ENCODE measurements at regions not wholly inside any gene's neighbourhood (a gene's known extent, or its start where the extent isn't known, plus 50 kb on each side); places are given as distances from the start of the nearest gene placed in this dataset.

GRCh38 chr5:114296191-114296590 lies 65.7 kb upstream of the KCNN2 start:
- Mint-ChIP-seq H3K9me3 (peaks cover 1% of the 10 kb centered on the region), H3K4me1 (ENCODE audit: low read depth) (no peaks in the 10 kb centered on the region), H3K4me3 (no peak overlapping the region), H3K27ac (no peak overlapping the region), H3K27me3 (ENCODE audit: low read depth) (no peaks in the 10 kb centered on the region), H3K36me3 (ENCODE audit: low read depth) (no peaks in the 10 kb centered on the region)
- DNase-seq: no peak
- CTCF ChIA-PET: no interaction called here
- intact Hi-C loops (cut with micrococcal nuclease): no loop called here

- CTCF ChIA-PET: no interaction called here
- H3K4me3 Mint-ChIP-seq: no peak overlapping the region
- no peak for DNase-seq
- no peak overlapping the region for H3K27ac Mint-ChIP-seq
- no peaks in the 10 kb centered on the region for H3K36me3 Mint-ChIP-seq (ENCODE audit: low read depth)
- no peaks in the 10 kb centered on the region for H3K4me1 Mint-ChIP-seq (ENCODE audit: low read depth)
- peaks cover 1% of the 10 kb centered on the region for H3K9me3 Mint-ChIP-seq
- H3K27me3 Mint-ChIP-seq (ENCODE audit: low read depth): no peaks in the 10 kb centered on the region
- intact Hi-C loops (cut with micrococcal nuclease): no loop called here
Observed at GRCh38 chr5:114297915-114298314, 64.0 kb upstream of the KCNN2 start.

GRCh38 chr5:114305402-114306207 lies 56.3 kb upstream of the KCNN2 start:
- DNase-seq: no peak
- no peaks in the 10 kb centered on the region for H3K27me3 Mint-ChIP-seq (ENCODE audit: low read depth)
- no peaks in the 10 kb centered on the region for H3K36me3 Mint-ChIP-seq (ENCODE audit: low read depth)
- intact Hi-C loops (cut with micrococcal nuclease): loop anchor here (5.0 to 10.0 kb wide), 2 partner anchors 628 to 691 kb away; no protein-coding TSS in a partner anchor
- CTCF ChIA-PET: no interaction called here
- no peak overlapping the region for H3K27ac Mint-ChIP-seq
- no peaks in the 10 kb centered on the region for H3K4me1 Mint-ChIP-seq (ENCODE audit: low read depth)
- H3K4me3 Mint-ChIP-seq: no peak overlapping the region
- peaks cover 1% of the 10 kb centered on the region for H3K9me3 Mint-ChIP-seq

- no peaks in the 10 kb centered on the region for H3K4me1 Mint-ChIP-seq (ENCODE audit: low read depth)
- no peak overlapping the region for H3K4me3 Mint-ChIP-seq
- intact Hi-C loops (cut with micrococcal nuclease): loop anchor here (5.0 to 10.0 kb wide), 2 partner anchors 631 to 693 kb away; no protein-coding TSS in a partner anchor
- H3K27ac Mint-ChIP-seq: no peak overlapping the region
- DNase-seq: no peak
- H3K9me3 Mint-ChIP-seq: no peaks in the 10 kb centered on the region
- no peaks in the 10 kb centered on the region for H3K27me3 Mint-ChIP-seq (ENCODE audit: low read depth)
- H3K36me3 Mint-ChIP-seq (ENCODE audit: low read depth): no peaks in the 10 kb centered on the region
- CTCF ChIA-PET: no interaction called here
Observed at GRCh38 chr5:114308017-114308416, 53.9 kb upstream of the KCNN2 start.

GRCh38 chr5:114308508-114308907 lies 53.4 kb upstream of the KCNN2 start:
- CTCF ChIA-PET: no interaction called here
- H3K27ac Mint-ChIP-seq: no peak overlapping the region

GRCh38 chr5:114310666-114311065 lies 51.2 kb upstream of the KCNN2 start:
- Mint-ChIP-seq H3K36me3 (ENCODE audit: low read depth) (no peaks in the 10 kb centered on the region), H3K27me3 (ENCODE audit: low read depth) (no peaks in the 10 kb centered on the region), H3K4me1 (ENCODE audit: low read depth) (no peaks in the 10 kb centered on the region), H3K27ac (no peak overlapping the region), H3K9me3 (no peaks in the 10 kb centered on the region), H3K4me3 (no peak overlapping the region)
- CTCF ChIA-PET: no interaction called here
- intact Hi-C loops (cut with micrococcal nuclease): no loop called here
- no peak for DNase-seq

More at GRCh38 chr5:114308508-114308907, 53.4 kb upstream of the KCNN2 start:
- H3K36me3 Mint-ChIP-seq (ENCODE audit: low read depth): no peaks in the 10 kb centered on the region
- no peak overlapping the region for H3K4me3 Mint-ChIP-seq
- no peaks in the 10 kb centered on the region for H3K27me3 Mint-ChIP-seq (ENCODE audit: low read depth)
- DNase-seq: no peak
- H3K9me3 Mint-ChIP-seq: no peaks in the 10 kb centered on the region
- H3K4me1 Mint-ChIP-seq (ENCODE audit: low read depth): no peaks in the 10 kb centered on the region
- intact Hi-C loops (cut with micrococcal nuclease): loop anchor here (5.0 to 10.0 kb wide), 2 partner anchors 631 to 694 kb away; no protein-coding TSS in a partner anchor

GRCh38 chr5:114311281-114311680 lies 50.6 kb upstream of the KCNN2 start:
- DNase-seq: no peak
- CTCF ChIA-PET: no interaction called here
- Mint-ChIP-seq H3K27ac (no peak overlapping the region), H3K4me3 (no peak overlapping the region), H3K27me3 (ENCODE audit: low read depth) (no peaks in the 10 kb centered on the region), H3K36me3 (ENCODE audit: low read depth) (no peaks in the 10 kb centered on the region), H3K4me1 (ENCODE audit: low read depth) (no peaks in the 10 kb centered on the region), H3K9me3 (no peaks in the 10 kb centered on the region)
- intact Hi-C loops (cut with micrococcal nuclease): no loop called here

GRCh38 chr5:114311968-114312367 lies 49.9 kb upstream of the KCNN2 start:
- no peaks in the 10 kb centered on the region for H3K4me1 Mint-ChIP-seq (ENCODE audit: low read depth)
- DNase-seq: no peak
- no peak overlapping the region for H3K4me3 Mint-ChIP-seq
- no peaks in the 10 kb centered on the region for H3K27me3 Mint-ChIP-seq (ENCODE audit: low read depth)
- intact Hi-C loops (cut with micrococcal nuclease): no loop called here
- H3K9me3 Mint-ChIP-seq: no peaks in the 10 kb centered on the region
- H3K27ac Mint-ChIP-seq: no peak overlapping the region
- CTCF ChIA-PET: no interaction called here
- H3K36me3 Mint-ChIP-seq (ENCODE audit: low read depth): no peaks in the 10 kb centered on the region

All from activated naive CD4-positive, alpha-beta T cell treated with anti-CD3 and anti-CD28 coated beads for 36 hours (primary cell).